HG03558 (cell line): ENCODE measurements at regions not wholly inside any gene's neighbourhood (a gene's known extent, or its start where the extent isn't known, plus 50 kb on each side); places are given as distances from the start of the nearest gene placed in this dataset.
A peak's percentile ranks its signal among the peaks of the same experiment; 100 is the strongest.

Experiments
- ATAC-seq: cut with Tn5 transposase; IDR thresholded peaks from one replicate; pipeline ENCODE4 v1.9.1; 2021; ENCODE audit warnings: moderate number of reproducible peaks; ENCODE audit not compliant: unreplicated experiment; ENCODE audit errors: extremely low read depth

- ATAC-seq = no peak
Observed at GRCh38 chr15:39153058-39153714, 427.7 kb upstream of the THBS1 start.

GRCh38 chr15:39153716-39154115, 427.2 kb upstream of the THBS1 start:
- ATAC-seq = no peak

GRCh38 chr15:39154227-39154638, 426.6 kb upstream of the THBS1 start:
- ATAC-seq = no peak

GRCh38 chr15:39154776-39155175, 426.1 kb upstream of the THBS1 start:
- ATAC-seq = no peak

GRCh38 chr15:39156166-39156565, 424.7 kb upstream of the THBS1 start:
- no peak for ATAC-seq

GRCh38 chr15:39156646-39157250, 424.1 kb upstream of the THBS1 start:
- no peak for ATAC-seq

GRCh38 chr15:39157882-39158281, 423.0 kb upstream of the THBS1 start:
- ATAC-seq = no peak

- ATAC-seq = no peak
Observed at GRCh38 chr15:39159833-39160232, 421.0 kb upstream of the THBS1 start.

GRCh38 chr15:39161096-39161495, 419.8 kb upstream of the THBS1 start:
- no peak for ATAC-seq

GRCh38 chr15:39165020-39165706, 415.7 kb upstream of the THBS1 start:
- ATAC-seq = no peak

GRCh38 chr15:39167164-39168058, 413.5 kb upstream of the THBS1 start:
- no peak for ATAC-seq

- no peak for ATAC-seq
Observed at GRCh38 chr15:39171944-39172368, 408.9 kb upstream of the THBS1 start.

- ATAC-seq = no peak
Observed at GRCh38 chr15:39172380-39173281, 408.2 kb upstream of the THBS1 start.

- ATAC-seq = no peak
Observed at GRCh38 chr15:39173426-39173825, 407.5 kb upstream of the THBS1 start.

- ATAC-seq = peak; percentile 34
Observed at GRCh38 chr15:39174332-39174731, 406.5 kb upstream of the THBS1 start.

- no peak for ATAC-seq
Observed at GRCh38 chr15:39176030-39176429, 404.8 kb upstream of the THBS1 start.

GRCh38 chr15:39177561-39177960, 403.3 kb upstream of the THBS1 start:
- ATAC-seq = no peak

GRCh38 chr15:39180030-39180429, 400.8 kb upstream of the THBS1 start:
- no peak for ATAC-seq

GRCh38 chr15:39180483-39180933, 400.4 kb upstream of the THBS1 start:
- no peak for ATAC-seq
